ENCODE measurements at regions not wholly inside any gene's neighbourhood (a gene's known extent, or its start where the extent isn't known, plus 50 kb on each side); places are given as distances from the start of the nearest gene placed in this dataset.
A peak's percentile ranks its signal among the peaks of the same experiment; 100 is the strongest.

DNA sequence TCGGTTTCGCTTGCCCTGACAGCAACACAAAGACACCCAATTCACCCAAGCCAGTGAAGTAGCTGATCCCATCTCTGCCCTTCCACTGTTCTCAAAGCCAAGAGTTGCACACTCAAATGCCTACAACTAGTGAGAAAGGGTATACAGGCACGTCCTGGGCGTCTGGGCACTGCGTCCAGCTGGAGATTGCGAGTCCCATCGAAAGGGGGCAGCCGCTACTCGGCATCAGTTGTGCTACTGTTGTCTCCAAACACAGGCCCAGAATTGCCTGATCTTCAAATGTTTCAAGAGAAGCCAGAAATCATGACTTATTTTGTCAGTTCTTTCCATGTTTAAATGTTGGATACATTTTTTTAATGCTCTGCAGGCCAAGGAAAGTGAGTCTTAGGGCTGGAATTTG, 487.8 kb downstream of the BCOR start:
- DNase-seq (ENCODE audit: low spot score) = no peak
- no peak for ATAC-seq

DNA sequence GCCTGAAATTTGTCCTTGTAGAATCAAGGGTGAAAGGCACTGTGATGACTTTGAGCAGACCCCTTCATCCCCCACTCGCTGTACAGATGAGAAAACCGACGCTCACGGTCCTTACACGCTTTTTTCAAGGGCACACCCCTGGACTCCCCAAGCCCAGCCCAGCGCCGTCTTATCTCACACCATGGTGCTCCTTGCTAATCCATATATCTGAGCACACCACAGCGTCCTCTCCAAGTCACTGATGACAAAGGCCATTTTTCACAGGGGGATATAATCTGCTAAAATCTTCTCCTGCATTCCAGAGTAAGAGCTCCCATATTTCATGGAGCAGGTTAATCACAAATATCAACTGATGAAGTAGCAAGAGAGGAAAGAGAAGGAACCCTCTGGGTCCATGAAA, 486.3 kb downstream of the BCOR start:
- DNase-seq (ENCODE audit: low spot score) (no peak), ATAC-seq (no peak)

- ATAC-seq (peak; percentile 60), DNase-seq (ENCODE audit: low spot score) (peak; percentile 45)
Observed at GRCh38 chrX:39613482-39613995, 484.2 kb downstream of the BCOR start.

- DNase-seq (ENCODE audit: low spot score) (peak; percentile 37), ATAC-seq (peak; percentile 57)
Observed at GRCh38 chrX:39613997-39614679, 483.6 kb downstream of the BCOR start.

DNA sequence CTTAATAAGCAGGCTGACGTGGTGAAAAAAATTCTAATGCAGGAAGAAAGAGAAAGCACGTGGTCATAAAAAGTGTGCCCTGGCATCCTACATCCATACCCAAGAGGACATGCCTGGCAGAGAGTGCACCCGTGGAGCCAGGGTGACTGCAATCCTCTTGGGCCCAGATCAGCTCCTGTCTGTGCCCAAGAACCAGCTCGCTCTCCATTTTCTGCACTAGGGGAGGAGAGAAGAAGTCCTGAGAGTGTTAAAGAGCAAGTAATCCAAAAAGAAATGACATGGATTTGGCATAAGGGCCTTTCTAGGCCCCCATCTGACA, 483.1 kb downstream of the BCOR start:
- ATAC-seq = peak; percentile 53
- peak; percentile 41 for DNase-seq (ENCODE audit: low spot score)

GRCh38 chrX:39616098-39616729, 481.5 kb downstream of the BCOR start:
- ATAC-seq = no peak

GRCh38 chrX:39616731-39617130, 481.0 kb downstream of the BCOR start:
- no peak for ATAC-seq

More at GRCh38 chrX:39616098-39616729, 481.5 kb downstream of the BCOR start:
- DNase-seq (ENCODE audit: low spot score) = no peak

GRCh38 chrX:39618178-39618577, 479.6 kb downstream of the BCOR start:
- ATAC-seq (no peak), DNase-seq (ENCODE audit: low spot score) (no peak)

More at GRCh38 chrX:39616731-39617130, 481.0 kb downstream of the BCOR start:
- no peak for DNase-seq (ENCODE audit: low spot score)

GRCh38 chrX:39619182-39620009, 478.4 kb downstream of the BCOR start:
- ATAC-seq = no peak
- no peak for DNase-seq (ENCODE audit: low spot score)

- ATAC-seq = no peak
- DNase-seq (ENCODE audit: low spot score) = no peak
Observed at GRCh38 chrX:39624166-39624565, 473.6 kb downstream of the BCOR start.

DNA sequence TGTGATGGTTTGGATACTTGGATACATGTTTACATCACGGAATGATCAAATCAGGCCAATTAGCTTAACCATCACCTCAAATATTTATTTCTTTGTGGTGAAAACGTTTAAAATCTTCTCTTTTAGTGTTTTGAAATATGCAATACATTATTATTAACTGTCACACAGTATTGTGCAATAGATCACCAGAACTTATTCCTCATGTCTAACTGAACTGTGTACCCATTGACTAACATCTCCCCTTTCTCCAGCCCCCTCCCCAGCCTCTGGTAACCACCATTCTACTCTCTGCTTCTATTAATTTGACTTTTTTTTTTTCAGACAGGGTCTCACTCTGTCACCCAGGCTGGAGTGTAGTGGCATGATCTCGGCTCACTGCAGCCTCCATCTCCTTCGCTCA, 471.9 kb downstream of the BCOR start:
- DNase-seq (ENCODE audit: low spot score) (no peak), ATAC-seq (no peak)

DNA sequence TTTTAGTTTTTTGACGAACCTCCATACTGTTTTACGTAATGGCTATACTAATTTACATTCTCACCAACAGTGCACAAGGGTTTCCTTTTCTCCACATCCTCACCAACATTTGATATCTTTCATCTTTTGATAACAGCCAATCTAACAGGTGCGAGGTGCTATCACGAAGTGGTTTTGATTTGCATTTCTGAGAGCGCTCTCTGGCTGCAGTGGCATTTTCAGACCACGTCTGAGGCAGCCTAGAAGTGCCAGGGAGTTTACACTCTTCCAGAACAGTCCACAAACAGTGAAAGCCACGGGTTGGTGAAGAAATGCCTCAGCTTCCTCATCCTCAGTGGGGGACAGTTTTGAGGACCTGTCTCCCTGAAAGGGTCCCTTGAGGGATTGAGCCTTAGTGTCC, 471.0 kb downstream of the BCOR start:
- DNase-seq (ENCODE audit: low spot score) = no peak

GRCh38 chrX:39627257-39627656, 470.5 kb downstream of the BCOR start:
- DNase-seq (ENCODE audit: low spot score) (no peak), ATAC-seq (no peak)

More for the DNA sequence above, 471.0 kb downstream of the BCOR start:
- no peak for ATAC-seq

- DNase-seq (ENCODE audit: low spot score) (no peak), ATAC-seq (no peak)
Observed at GRCh38 chrX:39629001-39629400, 468.8 kb downstream of the BCOR start.

- DNase-seq (ENCODE audit: low spot score) (no peak), ATAC-seq (no peak)
Observed at GRCh38 chrX:39630344-39630743, 467.4 kb downstream of the BCOR start.

- ATAC-seq (no peak), DNase-seq (ENCODE audit: low spot score) (no peak)
Observed at GRCh38 chrX:39631276-39632229, 466.2 kb downstream of the BCOR start.

DNA sequence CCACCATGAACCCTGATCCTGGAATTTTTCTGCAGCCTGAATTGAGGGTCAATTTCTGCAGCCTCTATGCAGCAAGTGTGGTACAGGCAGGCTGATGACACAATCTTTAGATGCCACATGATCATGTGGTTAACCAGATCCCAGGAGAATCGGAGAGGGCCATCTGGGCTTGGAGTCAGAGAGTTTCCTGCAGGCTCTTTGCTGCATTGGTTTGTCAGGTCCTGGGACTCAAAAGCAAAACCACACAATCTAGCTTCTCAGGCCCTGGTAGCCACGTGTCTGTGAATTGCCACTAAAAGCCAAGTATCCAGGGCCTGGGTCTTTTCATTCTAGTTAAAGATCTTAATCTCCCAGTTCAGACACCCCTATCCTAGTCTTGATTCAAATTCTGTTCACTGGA, 464.5 kb downstream of the BCOR start:
- ATAC-seq = no peak
- no peak for DNase-seq (ENCODE audit: low spot score)

- ATAC-seq (no peak), DNase-seq (ENCODE audit: low spot score) (no peak)
Observed at GRCh38 chrX:39636481-39636880, 461.3 kb downstream of the BCOR start.

GRCh38 chrX:39638526-39638925, 459.2 kb downstream of the BCOR start:
- no peak for ATAC-seq
- no peak for DNase-seq (ENCODE audit: low spot score)

DNA sequence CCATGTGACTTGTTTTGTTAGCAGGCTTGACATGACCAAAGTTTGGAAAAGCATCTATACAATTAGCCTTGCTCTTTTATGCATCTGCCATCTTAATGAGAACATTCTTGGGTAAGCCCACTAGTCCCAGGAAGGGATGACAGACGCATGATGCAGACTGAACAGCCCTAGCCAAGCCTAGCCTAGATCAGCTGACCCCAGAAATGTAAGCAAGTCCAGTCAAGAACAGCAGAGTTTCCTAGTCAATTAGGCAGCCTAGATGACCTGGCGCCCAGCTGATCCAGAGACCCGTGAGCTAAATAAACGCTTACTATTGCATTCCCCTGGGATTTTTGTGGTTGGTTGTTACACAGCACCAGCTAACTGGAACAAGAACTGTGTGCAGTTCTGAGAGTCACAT, 457.9 kb downstream of the BCOR start:
- no peak for ATAC-seq
- DNase-seq (ENCODE audit: low spot score) = no peak

GRCh38 chrX:39640866-39641265, 456.9 kb downstream of the BCOR start:
- no peak for ATAC-seq

More at GRCh38 chrX:39640866-39641265, 456.9 kb downstream of the BCOR start:
- no peak for DNase-seq (ENCODE audit: low spot score)
